ENCODE measurements at regions not wholly inside any gene's neighbourhood (a gene's known extent, or its start where the extent isn't known, plus 50 kb on each side); places are given as distances from the start of the nearest gene placed in this dataset.

DNA sequence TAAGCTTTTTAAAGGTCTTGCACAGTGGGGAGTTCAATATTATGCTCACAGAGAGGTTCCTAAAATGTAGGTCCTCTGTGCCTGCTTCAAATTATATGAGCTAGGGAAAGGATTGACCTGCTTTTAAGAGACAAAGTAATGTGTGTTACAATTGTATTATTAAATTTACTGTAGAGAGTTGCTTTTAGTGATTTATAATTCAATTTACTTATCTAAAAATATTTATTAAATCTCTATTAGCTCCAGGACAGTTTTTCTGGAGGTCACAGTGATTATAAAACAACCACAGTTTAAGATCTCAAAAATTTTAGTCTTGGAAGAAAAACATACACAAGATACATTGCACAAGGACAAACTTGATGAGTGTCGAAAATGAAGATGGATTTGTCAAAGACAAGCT is 665.7 kb upstream of the ARPP21 start:
- TF ChIP-seq CTCF (IDR thresholded peaks at IDR 0.05) = no peak
- no peak for TF ChIP-seq EZH2 (IDR thresholded peaks at IDR 0.05; ENCODE audit: borderline replicate concordance, insufficient read depth, low read depth, low read length, poor library complexity, severe bottlenecking)
